ENCODE measurements at regions not wholly inside any gene's neighbourhood (a gene's known extent, or its start where the extent isn't known, plus 50 kb on each side); places are given as distances from the start of the nearest gene placed in this dataset.

DNA sequence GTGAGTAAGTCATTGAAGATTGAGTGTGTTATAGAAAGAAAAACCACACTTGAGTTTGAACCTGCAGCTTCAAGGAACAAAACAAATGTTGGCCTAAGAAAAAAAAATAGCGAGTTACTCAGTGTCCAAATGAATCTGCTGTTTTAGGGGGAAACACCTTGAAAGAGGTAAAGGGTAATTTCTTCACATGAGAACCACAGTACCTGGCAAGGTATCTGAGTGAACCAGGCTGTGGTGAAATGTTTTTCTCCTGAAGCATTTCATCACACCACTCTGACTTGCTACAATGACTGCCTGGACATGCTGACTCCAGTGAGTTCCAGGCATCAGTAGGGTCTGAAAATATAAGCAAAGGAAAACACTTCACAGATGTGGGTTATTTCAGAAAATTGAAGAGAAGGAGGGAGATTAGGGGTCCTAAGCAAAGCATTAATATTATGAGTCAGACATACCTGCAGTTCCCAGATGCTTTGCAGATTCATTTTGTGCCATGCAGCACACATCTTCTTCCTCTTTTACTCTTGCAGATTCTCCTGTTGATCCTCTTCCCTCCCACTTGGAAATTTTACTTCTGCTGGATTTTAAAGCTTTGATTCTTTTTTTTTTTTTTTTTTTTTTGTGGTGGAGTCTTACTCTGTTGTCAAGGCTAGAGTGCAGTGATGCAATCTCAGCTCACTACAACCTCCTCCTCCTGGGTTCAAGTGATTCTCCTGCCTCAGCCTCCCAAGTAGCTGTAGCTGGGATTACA lies 206.2 kb upstream of the SGK1 start:
- Histone ChIP-seq H3F3A (ENCODE audit: insufficient read depth) (no peaks in the 10 kb centered on the region), H4K20me1 (ENCODE audit: insufficient read depth) (no peaks in the 10 kb centered on the region), H3K4me2 (ENCODE audit: unreplicated experiment) (no peak overlapping the region), H3K4me1 (ENCODE audit: insufficient read depth) (peaks cover 11% of the 10 kb centered on the region), H2AFZ (no peak overlapping the region), H3K27ac (no peak overlapping the region), H3K27me3 (replicated peaks; ENCODE audit: insufficient read depth) (no peaks in the 10 kb centered on the region), H3K36me3 (ENCODE audit: low read depth) (no peaks in the 10 kb centered on the region), H3K9me2 (ENCODE audit: insufficient read depth) (no peaks in the 10 kb centered on the region), H3K9ac (no peak overlapping the region), H3K79me2 (ENCODE audit: insufficient read depth) (no peaks in the 10 kb centered on the region), H3K9me3 (ENCODE audit: low read depth) (no peaks in the 10 kb centered on the region), H3K4me3 (no peak overlapping the region)
- DNase-seq, result no peak
- WGBS, 2 experiments (ENCODE audit: low coverage in 1 of 2, low lambda C conversion rate in 2 of 2, missing lambda C conversion rate in 2 of 2), result 88 to 89% methylated on average over 1 of the region's 1 CpG
- in situ Hi-C loops (cut with MboI), result no loop called here
- no peak for TF ChIP-seq EZH2 (IDR thresholded peaks at IDR 0.05; ENCODE audit: insufficient read depth, poor library complexity, severe bottlenecking)
- no peak for TF ChIP-seq EZH2phosphoT487 (IDR thresholded peaks at IDR 0.05; ENCODE audit: insufficient read depth, low read depth)

DNA sequence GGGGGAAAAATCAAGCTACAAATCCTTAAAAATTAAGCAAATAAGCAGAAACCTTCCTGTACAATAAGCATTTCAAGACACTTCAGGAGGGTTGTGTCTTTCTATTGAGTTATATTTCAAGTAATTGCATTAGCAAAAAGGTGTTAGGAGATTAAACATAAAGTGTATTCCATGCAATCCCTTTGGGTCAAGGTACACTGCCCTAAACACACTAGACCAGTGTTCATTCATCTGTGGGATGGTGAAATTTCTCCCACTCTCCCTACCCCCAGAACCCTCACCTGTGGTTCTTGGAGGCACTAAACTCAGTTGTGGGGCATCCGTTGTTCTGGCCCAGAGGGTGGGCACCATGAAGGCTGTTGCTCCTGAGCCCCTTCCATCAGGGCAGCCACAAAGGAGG lies 205.1 kb upstream of the SGK1 start:
- Histone ChIP-seq H3K27me3 (replicated peaks; ENCODE audit: insufficient read depth) (no peaks in the 10 kb centered on the region), H3K36me3 (ENCODE audit: low read depth) (no peaks in the 10 kb centered on the region), H3K79me2 (ENCODE audit: insufficient read depth) (no peaks in the 10 kb centered on the region), H4K20me1 (ENCODE audit: insufficient read depth) (no peaks in the 10 kb centered on the region), H3K4me2 (ENCODE audit: unreplicated experiment) (no peak overlapping the region), H3K9me2 (ENCODE audit: insufficient read depth) (no peaks in the 10 kb centered on the region), H3K9ac (no peak overlapping the region), H3K4me1 (ENCODE audit: insufficient read depth) (peaks cover 12% of the 10 kb centered on the region), H3F3A (ENCODE audit: insufficient read depth) (no peaks in the 10 kb centered on the region), H3K4me3 (no peak overlapping the region), H3K27ac (no peak overlapping the region), H2AFZ (no peak overlapping the region), H3K9me3 (ENCODE audit: low read depth) (no peaks in the 10 kb centered on the region)
- DNase-seq, result no peak
- TF ChIP-seq EZH2phosphoT487 (IDR thresholded peaks at IDR 0.05; ENCODE audit: insufficient read depth, low read depth) (no peak), EZH2 (IDR thresholded peaks at IDR 0.05; ENCODE audit: insufficient read depth, poor library complexity, severe bottlenecking) (no peak)
- 95 to 100% methylated on average over 1 of the region's 1 CpG for WGBS, 2 experiments (ENCODE audit: low coverage in 1 of 2, low lambda C conversion rate in 2 of 2, missing lambda C conversion rate in 2 of 2)
- in situ Hi-C loops (cut with MboI), result no loop called here

DNA sequence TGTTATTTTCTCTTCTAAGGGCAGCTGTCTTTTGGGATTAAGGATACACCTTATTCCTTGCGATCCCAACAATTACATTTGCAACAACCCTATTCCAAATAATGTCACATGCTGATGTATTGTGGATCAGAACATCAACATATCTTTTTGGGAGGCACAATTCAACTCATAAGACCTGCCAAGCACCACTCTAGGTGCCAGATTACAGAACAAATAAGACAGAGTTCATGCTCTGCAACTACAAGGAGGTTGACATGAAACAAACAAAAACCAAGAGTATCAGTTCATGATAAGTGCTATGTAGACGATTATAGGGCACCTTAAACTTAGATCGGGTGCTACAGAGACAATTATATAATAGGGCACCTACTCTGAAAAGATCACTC lies 203.2 kb upstream of the SGK1 start:
- Histone ChIP-seq H3K9me2 (ENCODE audit: insufficient read depth) (no peaks in the 10 kb centered on the region), H3K9me3 (ENCODE audit: low read depth) (no peaks in the 10 kb centered on the region), H4K20me1 (ENCODE audit: insufficient read depth) (no peaks in the 10 kb centered on the region), H3K79me2 (ENCODE audit: insufficient read depth) (no peaks in the 10 kb centered on the region), H3F3A (ENCODE audit: insufficient read depth) (peaks cover 11% of the 10 kb centered on the region), H3K4me1 (ENCODE audit: insufficient read depth) (peaks cover 27% of the 10 kb centered on the region), H3K4me3 (peak overlapping the region; percentile 50), H3K36me3 (ENCODE audit: low read depth) (no peaks in the 10 kb centered on the region), H2AFZ (peak overlapping the region; percentile 86), H3K4me2 (ENCODE audit: unreplicated experiment) (peak overlapping the region; percentile 76), H3K27me3 (replicated peaks; ENCODE audit: insufficient read depth) (no peaks in the 10 kb centered on the region), H3K9ac (peak overlapping the region; percentile 46), H3K27ac (0 out of 2 replicates have a peak overlapping the region, but pooled peaks have one; percentile 7)
- 62 to 67% methylated on average over 3 of the region's 3 CpGs for WGBS, 2 experiments (ENCODE audit: low coverage in 1 of 2, low lambda C conversion rate in 2 of 2, missing lambda C conversion rate in 2 of 2)
- in situ Hi-C loops (cut with MboI), result no loop called here
- TF ChIP-seq EZH2phosphoT487 (IDR thresholded peaks at IDR 0.05; ENCODE audit: insufficient read depth, low read depth) (no peak), EZH2 (IDR thresholded peaks at IDR 0.05; ENCODE audit: insufficient read depth, poor library complexity, severe bottlenecking) (no peak)
- no peak for DNase-seq

DNA sequence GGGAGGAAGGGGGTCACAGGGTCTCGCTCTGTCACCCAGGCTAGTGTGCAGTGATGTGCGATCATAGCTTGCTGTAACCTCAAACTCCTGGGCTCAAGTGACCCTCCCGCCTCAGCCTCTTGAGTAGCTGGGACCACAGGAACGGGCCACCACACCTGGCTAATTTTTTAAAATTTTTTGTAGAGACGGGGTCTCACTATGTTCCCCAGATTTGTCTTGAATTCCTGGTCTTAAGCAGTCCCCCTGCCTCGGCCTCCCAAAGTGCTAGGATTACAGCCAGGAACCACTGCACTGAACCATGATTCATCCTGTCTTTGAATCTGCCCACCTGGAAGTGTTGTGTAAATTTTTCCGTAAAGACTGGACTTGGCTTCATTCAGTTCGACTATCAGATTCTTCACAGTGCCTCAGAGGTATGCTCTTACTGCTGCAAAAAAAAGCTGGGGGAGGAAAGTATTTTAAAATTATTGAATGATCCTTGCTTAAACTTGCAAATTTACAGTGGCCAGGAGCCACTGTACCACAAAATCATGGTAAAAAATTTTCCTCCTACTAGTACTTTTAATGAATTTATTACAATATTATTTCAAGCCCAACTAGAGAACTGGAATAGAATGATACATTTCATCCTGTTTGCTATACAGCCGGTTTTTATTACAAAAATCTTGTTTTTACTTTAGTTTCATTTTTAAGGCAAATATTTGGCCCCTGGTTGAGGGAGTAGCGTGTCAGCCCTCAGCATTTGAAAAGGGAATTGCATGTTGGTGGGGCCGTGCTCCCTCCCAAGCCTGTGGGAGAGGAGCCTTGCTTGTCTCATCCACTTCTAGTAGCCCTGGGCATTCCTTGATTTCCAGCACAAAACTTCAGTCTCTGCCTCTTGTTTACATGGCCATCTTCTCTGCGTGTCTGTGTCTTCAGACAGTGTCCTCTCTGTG lies 202.5 kb upstream of the SGK1 start:
- DNase-seq, result peak; percentile 59
- Histone ChIP-seq H3K9ac (peak overlapping the region; percentile 46), H3F3A (ENCODE audit: insufficient read depth) (peaks cover 13% of the 10 kb centered on the region), H3K27ac (0 out of 2 replicates have a peak overlapping the region, but pooled peaks have one; percentile 7), H3K4me1 (ENCODE audit: insufficient read depth) (peaks cover 28% of the 10 kb centered on the region), H3K4me2 (ENCODE audit: unreplicated experiment) (peak overlapping the region; percentile 76), H3K9me3 (ENCODE audit: low read depth) (no peaks in the 10 kb centered on the region), H3K9me2 (ENCODE audit: insufficient read depth) (no peaks in the 10 kb centered on the region), H3K36me3 (ENCODE audit: low read depth) (no peaks in the 10 kb centered on the region), H3K79me2 (ENCODE audit: insufficient read depth) (no peaks in the 10 kb centered on the region), H3K27me3 (replicated peaks; ENCODE audit: insufficient read depth) (no peaks in the 10 kb centered on the region), H2AFZ (peak overlapping the region; percentile 86), H4K20me1 (ENCODE audit: insufficient read depth) (no peaks in the 10 kb centered on the region), H3K4me3 (peak overlapping the region; percentile 50)
- TF ChIP-seq EZH2phosphoT487 (IDR thresholded peaks at IDR 0.05; ENCODE audit: insufficient read depth, low read depth), result no peak
- TF ChIP-seq EZH2 (IDR thresholded peaks at IDR 0.05; ENCODE audit: insufficient read depth, poor library complexity, severe bottlenecking), result no peak
- in situ Hi-C loops (cut with MboI), result no loop called here
- 51 to 61% methylated on average over 12 of the region's 12 CpGs for WGBS, 2 experiments (ENCODE audit: low coverage in 1 of 2, low lambda C conversion rate in 2 of 2, missing lambda C conversion rate in 2 of 2)
